SH-SY5Y (cell line): ENCODE measurements at regions not wholly inside any gene's neighbourhood (a gene's known extent, or its start where the extent isn't known, plus 50 kb on each side); places are given as distances from the start of the nearest gene placed in this dataset.

Experiments used
- GATA2 ChIP-seq: IDR thresholded peaks from 2 replicates; pipeline ENCODE4 v1.6.1; 2011; ENCODE audit warnings: mild to moderate bottlenecking, low read depth, low read length
- GATA3 ChIP-seq: IDR thresholded peaks from 2 replicates; pipeline ENCODE4 v1.6.1; 2011; ENCODE audit warnings: low read depth, mild to moderate bottlenecking, low read length, moderate library complexity

- TF ChIP-seq GATA2: no peak
- TF ChIP-seq GATA3: no peak
Measured at GRCh38 chr6:147116056-147116455, 88.2 kb upstream of the STXBP5 start.
